Right kidney (tissue), 1 donor: ENCODE measurements at regions not wholly inside any gene's neighbourhood (a gene's known extent, or its start where the extent isn't known, plus 50 kb on each side); places are given as distances from the start of the nearest gene placed in this dataset.
"Not testable (repeated sequence)": the region's sequence is repeated elsewhere in the genome, so short reads cannot be mapped to it uniquely, and the experiment has no call there.

Experiments
- DNase-seq: peaks from one replicate; pipeline ENCODE4 v3.0.0-alpha.2; 2016

GRCh38 chr11:109046284-109046992 is 375.6 kb upstream of the C11orf87 start:
- no peak for DNase-seq

- no peak for DNase-seq
Observed at GRCh38 chr11:109048098-109048497, 373.9 kb upstream of the C11orf87 start.

GRCh38 chr11:109051200-109051599 is 370.8 kb upstream of the C11orf87 start:
- no peak for DNase-seq

GRCh38 chr11:109059402-109059801 is 362.6 kb upstream of the C11orf87 start:
- DNase-seq = no peak

GRCh38 chr11:109061394-109061793 is 360.6 kb upstream of the C11orf87 start:
- DNase-seq = no peak

- no peak for DNase-seq
Observed at GRCh38 chr11:109062445-109062844, 359.5 kb upstream of the C11orf87 start.

- DNase-seq = no peak
Observed at GRCh38 chr11:109062871-109063270, 359.1 kb upstream of the C11orf87 start.

- DNase-seq = not testable (repeated sequence)
Observed at GRCh38 chr11:109064618-109065311, 357.2 kb upstream of the C11orf87 start.

GRCh38 chr11:109071262-109071661 is 350.7 kb upstream of the C11orf87 start:
- no peak for DNase-seq

- DNase-seq = no peak
Observed at GRCh38 chr11:109071712-109072524, 350.1 kb upstream of the C11orf87 start.

- no peak for DNase-seq
Observed at GRCh38 chr11:109073032-109073822, 348.8 kb upstream of the C11orf87 start.

- no peak for DNase-seq
Observed at GRCh38 chr11:109075976-109076375, 346.0 kb upstream of the C11orf87 start.

GRCh38 chr11:109076870-109077269 is 345.1 kb upstream of the C11orf87 start:
- no peak for DNase-seq

GRCh38 chr11:109077291-109077920 is 344.6 kb upstream of the C11orf87 start:
- no peak for DNase-seq

- no peak for DNase-seq
Observed at GRCh38 chr11:109085708-109086373, 336.1 kb upstream of the C11orf87 start.

- DNase-seq = no peak
Observed at GRCh38 chr11:109086931-109087330, 335.1 kb upstream of the C11orf87 start.

GRCh38 chr11:109088086-109088485 is 333.9 kb upstream of the C11orf87 start:
- no peak for DNase-seq

GRCh38 chr11:109089144-109089543 is 332.8 kb upstream of the C11orf87 start:
- no peak for DNase-seq

- DNase-seq = no peak
Observed at GRCh38 chr11:109093354-109093753, 328.6 kb upstream of the C11orf87 start.

- no peak for DNase-seq
Observed at GRCh38 chr11:109096266-109096665, 325.7 kb upstream of the C11orf87 start.
